MM.1S (cell line): ENCODE measurements at regions not wholly inside any gene's neighbourhood (a gene's known extent, or its start where the extent isn't known, plus 50 kb on each side); places are given as distances from the start of the nearest gene placed in this dataset.

Experiments used
- DNase-seq: peaks from one replicate; pipeline ENCODE4 v3.0.0-alpha.2; 2015
- H2AFZ ChIP-seq: fragments of 300-600 bp; sonication (generic); 2 replicates; pipeline ENCODE4 v1.6.0; 2016; ENCODE audit warnings: antibody characterized with exemption, low read length
- H3F3A ChIP-seq: fragments of 300-600 bp; sonication (generic); 2 replicates; pipeline ENCODE4 v1.6.1; 2016; ENCODE audit warnings: mild to moderate bottlenecking, antibody characterized with exemption, low read length, moderate library complexity, mixed read lengths; ENCODE audit not compliant: insufficient read depth
- H3K27ac ChIP-seq: fragments of 300-600 bp; sonication (generic); 2 replicates; pipeline ENCODE4 v1.5.1; 2016; ENCODE audit warnings: mild to moderate bottlenecking, low read length
- H3K27me3 ChIP-seq: fragments of 300-600 bp; sonication (generic); replicated peaks from 2 replicates; pipeline ENCODE4 v1.6.0; 2016; ENCODE audit warnings: low read length; ENCODE audit not compliant: insufficient read depth
- H3K36me3 ChIP-seq: fragments of 300-600 bp; sonication (generic); replicated peaks from 2 replicates; pipeline ENCODE4 v1.6.1; 2016; ENCODE audit warnings: mild to moderate bottlenecking, low read length, mixed read lengths; ENCODE audit not compliant: insufficient read depth
- H3K4me1 ChIP-seq: fragments of 300-600 bp; sonication (generic); 2 replicates; pipeline ENCODE4 v1.6.1; 2016; ENCODE audit warnings: low read length, mixed read lengths
- H3K4me2 ChIP-seq: fragments of 300-600 bp; sonication (generic); 2 replicates; pipeline ENCODE4 v1.6.0; 2016; ENCODE audit warnings: low read depth, low read length
- H3K4me3 ChIP-seq: fragments of 300-600 bp; sonication (generic); 2 replicates; pipeline ENCODE4 v1.5.1; 2016; ENCODE audit warnings: low read length, mixed read lengths
- H3K79me2 ChIP-seq: fragments of 300-600 bp; sonication (generic); 2 replicates; pipeline ENCODE4 v1.6.1; 2016; ENCODE audit warnings: mixed run types, low read length, mixed read lengths
- H3K9ac ChIP-seq: fragments of 300-600 bp; sonication (generic); 2 replicates; pipeline ENCODE4 v1.6.1; 2016; ENCODE audit warnings: low read length, mixed read lengths
- H3K9me2 ChIP-seq: fragments of 300-600 bp; sonication (generic); replicated peaks from 2 replicates; pipeline ENCODE4 v1.6.1; 2016; ENCODE audit warnings: mild to moderate bottlenecking, low read length, mixed read lengths; ENCODE audit not compliant: insufficient read depth
- H3K9me3 ChIP-seq: fragments of 300-600 bp; sonication (generic); replicated peaks from 2 replicates; pipeline ENCODE4 v1.6.1; 2016; ENCODE audit warnings: mild to moderate bottlenecking, low read length, mixed read lengths; ENCODE audit not compliant: insufficient read depth
- H4K20me1 ChIP-seq: fragments of 300-600 bp; sonication (generic); 2 replicates; pipeline ENCODE4 v1.6.1; 2016; ENCODE audit warnings: mild to moderate bottlenecking, low read length, moderate library complexity, mixed read lengths; ENCODE audit not compliant: insufficient read depth
- EZH2 ChIP-seq: fragments of 300-600 bp; sonication (generic); optimal IDR thresholded peaks from 2 replicates; pipeline ENCODE3; 2017; ENCODE audit warnings: low read depth, mild to moderate bottlenecking, antibody characterized with exemption, low read length, mixed read lengths
- EZH2phosphoT487 ChIP-seq: fragments of 300-600 bp; sonication (generic); IDR thresholded peaks from 2 replicates; pipeline ENCODE4 v1.6.1; 2018; ENCODE audit warnings: antibody characterized with exemption, low read length
- TF ChIP-seq, protein P1 (sequence below): fragments of 300-600 bp; sonication (generic); IDR thresholded peaks from 2 replicates; pipeline ENCODE4 v1.5.1; 2016; ENCODE audit warnings: antibody characterized with exemption, low read length, mixed read lengths

DNA sequence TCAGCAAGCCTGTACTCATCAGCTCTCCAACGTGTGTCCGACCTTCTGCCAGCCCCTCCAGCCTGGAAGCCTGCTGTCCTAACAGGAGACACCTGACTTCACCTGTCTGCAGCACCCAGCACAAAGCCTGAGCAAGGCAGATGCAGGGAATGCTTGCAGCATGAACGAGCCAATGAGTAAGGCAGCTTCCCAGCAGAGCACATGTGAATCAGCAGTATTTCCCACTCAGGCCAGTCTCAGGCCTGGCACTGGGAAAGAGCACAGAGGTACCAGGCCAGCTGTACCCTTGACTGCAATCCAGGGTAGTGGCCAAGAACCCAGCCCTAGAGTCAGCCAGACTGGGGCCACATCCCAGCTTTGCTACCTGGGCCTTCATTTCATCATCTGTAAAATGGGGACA, 120.8 kb downstream of the MAFB start:
- Histone ChIP-seq H3K4me3 (no peak overlapping the region), H3K27ac (no peak overlapping the region), H3F3A (no peaks in the 10 kb centered on the region), H3K9me3 (no peaks in the 10 kb centered on the region), H2AFZ (no peak overlapping the region), H3K36me3 (no peaks in the 10 kb centered on the region), H3K79me2 (no peaks in the 10 kb centered on the region), H3K27me3 (no peaks in the 10 kb centered on the region), H3K4me2 (no peak overlapping the region), H3K9ac (no peak overlapping the region), H3K9me2 (no peaks in the 10 kb centered on the region), H3K4me1 (no peaks in the 10 kb centered on the region), H4K20me1 (no peaks in the 10 kb centered on the region)
- DNase-seq, result no peak
- TF ChIP-seq EZH2phosphoT487, result no peak
- TF ChIP-seq, protein P1, sequence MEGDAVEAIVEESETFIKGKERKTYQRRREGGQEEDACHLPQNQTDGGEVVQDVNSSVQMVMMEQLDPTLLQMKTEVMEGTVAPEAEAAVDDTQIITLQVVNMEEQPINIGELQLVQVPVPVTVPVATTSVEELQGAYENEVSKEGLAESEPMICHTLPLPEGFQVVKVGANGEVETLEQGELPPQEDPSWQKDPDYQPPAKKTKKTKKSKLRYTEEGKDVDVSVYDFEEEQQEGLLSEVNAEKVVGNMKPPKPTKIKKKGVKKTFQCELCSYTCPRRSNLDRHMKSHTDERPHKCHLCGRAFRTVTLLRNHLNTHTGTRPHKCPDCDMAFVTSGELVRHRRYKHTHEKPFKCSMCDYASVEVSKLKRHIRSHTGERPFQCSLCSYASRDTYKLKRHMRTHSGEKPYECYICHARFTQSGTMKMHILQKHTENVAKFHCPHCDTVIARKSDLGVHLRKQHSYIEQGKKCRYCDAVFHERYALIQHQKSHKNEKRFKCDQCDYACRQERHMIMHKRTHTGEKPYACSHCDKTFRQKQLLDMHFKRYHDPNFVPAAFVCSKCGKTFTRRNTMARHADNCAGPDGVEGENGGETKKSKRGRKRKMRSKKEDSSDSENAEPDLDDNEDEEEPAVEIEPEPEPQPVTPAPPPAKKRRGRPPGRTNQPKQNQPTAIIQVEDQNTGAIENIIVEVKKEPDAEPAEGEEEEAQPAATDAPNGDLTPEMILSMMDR, result no peak
- TF ChIP-seq EZH2, result no peak

DNA sequence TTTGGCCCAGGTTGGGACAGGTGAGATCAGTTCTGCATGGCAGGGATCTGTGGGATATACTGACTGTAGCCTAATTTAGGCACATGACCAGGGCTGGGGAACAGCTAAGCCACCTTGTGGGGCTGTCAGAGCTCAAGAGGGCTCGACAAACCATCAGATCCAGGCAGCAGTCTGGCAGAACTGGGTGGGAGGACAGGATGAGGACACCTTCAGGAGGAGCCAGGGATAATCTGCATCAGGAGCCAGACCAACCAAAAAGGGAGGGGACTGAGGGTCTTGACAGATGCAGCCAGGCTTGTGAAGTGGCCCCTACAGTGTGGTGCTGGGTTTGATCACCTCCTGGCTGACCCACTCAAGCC, 123.4 kb downstream of the MAFB start:
- Histone ChIP-seq H3F3A (no peaks in the 10 kb centered on the region), H3K9me2 (no peaks in the 10 kb centered on the region), H3K4me3 (no peak overlapping the region), H3K27ac (no peak overlapping the region), H2AFZ (no peak overlapping the region), H3K4me2 (no peak overlapping the region), H3K27me3 (no peaks in the 10 kb centered on the region), H3K79me2 (no peaks in the 10 kb centered on the region), H3K9ac (no peak overlapping the region), H3K36me3 (no peaks in the 10 kb centered on the region), H3K4me1 (no peaks in the 10 kb centered on the region), H4K20me1 (no peaks in the 10 kb centered on the region), H3K9me3 (no peaks in the 10 kb centered on the region)
- TF ChIP-seq EZH2phosphoT487, result no peak
- TF ChIP-seq, protein P1, result no peak
- DNase-seq, result no peak

DNA sequence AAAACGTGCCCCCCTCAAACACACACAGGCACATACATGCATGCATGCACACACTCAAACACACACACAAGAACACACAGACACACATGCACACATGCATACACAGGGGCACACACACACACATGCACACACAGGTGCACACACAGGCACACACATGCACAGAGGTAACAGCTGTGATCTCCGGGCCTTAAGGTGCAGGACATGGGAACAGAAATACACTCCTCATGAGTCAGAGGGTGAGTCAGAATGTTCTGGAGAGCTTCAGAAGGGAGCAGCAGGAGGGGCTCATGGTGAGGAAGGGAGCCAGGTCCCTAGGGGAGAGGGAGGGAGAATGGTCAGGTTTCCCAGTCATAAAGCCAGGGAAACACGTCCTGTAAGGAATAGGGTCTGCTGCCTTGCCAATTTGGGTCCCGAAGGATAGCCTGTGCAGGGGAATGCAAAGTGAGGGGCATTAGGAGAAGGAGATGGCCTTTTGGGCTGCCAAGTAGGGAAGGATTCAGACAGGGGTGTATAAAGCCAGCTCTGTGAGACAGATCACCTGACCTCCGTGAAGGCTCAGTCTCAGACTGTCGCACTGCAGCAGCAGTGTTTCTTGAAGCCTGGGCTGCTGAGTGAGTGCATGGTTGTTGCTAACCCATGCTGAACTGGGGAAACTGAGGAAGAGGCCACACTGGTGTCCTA, 123.9 kb downstream of the MAFB start:
- Histone ChIP-seq H3K4me1 (no peaks in the 10 kb centered on the region), H3K27me3 (no peaks in the 10 kb centered on the region), H3F3A (no peaks in the 10 kb centered on the region), H2AFZ (no peak overlapping the region), H3K9me2 (no peaks in the 10 kb centered on the region), H3K4me2 (no peak overlapping the region), H4K20me1 (no peaks in the 10 kb centered on the region), H3K9me3 (no peaks in the 10 kb centered on the region), H3K27ac (no peak overlapping the region), H3K79me2 (no peaks in the 10 kb centered on the region), H3K36me3 (no peaks in the 10 kb centered on the region), H3K4me3 (no peak overlapping the region), H3K9ac (no peak overlapping the region)
- no peak for TF ChIP-seq EZH2
- no peak for TF ChIP-seq EZH2phosphoT487
- TF ChIP-seq, protein P1, result no peak
- no peak for DNase-seq
